ENCODE measurements at regions not wholly inside any gene's neighbourhood (a gene's known extent, or its start where the extent isn't known, plus 50 kb on each side); places are given as distances from the start of the nearest gene placed in this dataset.

DNA sequence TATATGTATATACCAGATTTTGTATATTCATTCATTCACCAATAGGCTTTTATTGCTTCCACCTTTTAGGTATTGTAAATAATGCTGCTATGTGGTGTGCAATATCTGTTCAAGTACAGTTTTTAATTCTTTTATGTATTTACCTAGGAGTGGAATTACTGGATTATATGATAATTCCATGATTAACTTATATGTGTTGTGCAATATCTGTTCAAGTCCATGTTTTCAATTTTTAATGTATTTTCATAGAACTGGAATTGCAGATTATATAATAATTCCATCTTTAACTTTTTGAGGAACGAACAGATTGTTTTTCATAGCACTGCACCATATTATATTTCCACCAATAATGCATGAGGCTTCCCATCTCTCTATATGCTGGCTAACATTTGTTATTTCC is 50.6 kb upstream of the L3MBTL4 start:
- Histone ChIP-seq H3K4me3 (ENCODE audit: low read length in 2 of 2) (no peak overlapping the region), H3K36me3 (ENCODE audit: insufficient read depth, low read length) (no peaks in the 10 kb centered on the region), H3K4me1 (ENCODE audit: insufficient read depth, low read length) (no peaks in the 10 kb centered on the region), H3K9me3 (ENCODE audit: control insufficient read depth in 1 of 2, low read length in 2 of 2) (no peaks in the 10 kb centered on the region), H3K27ac (ENCODE audit: low read depth, low read length) (no peak overlapping the region), H3K27me3 (ENCODE audit: insufficient read depth, low read length) (no peaks in the 10 kb centered on the region)
- Mint-ChIP-seq H3K9me3 (peaks cover 2 to 23% (median 10%) of the 10 kb centered on the region in 8 donors), H3K4me1 (no peaks in the 10 kb centered on the region), H3K4me3 (no peak overlapping the region), H3K36me3 (no peaks in the 10 kb centered on the region), H3K27me3 (no peaks in the 10 kb centered on the region), H3K27ac (no peak overlapping the region)
- no peak for DNase-seq
- intact Hi-C loops (cut with micrococcal nuclease), result no loop called here
- CTCF ChIA-PET (ENCODE audit: partially characterized antibody), result no interaction called here
- POLR2A ChIA-PET (ENCODE audit: partially characterized antibody), result no interaction called here

- no peak for DNase-seq
- H3K27ac Mint-ChIP-seq, result no peak overlapping the region
- H3K36me3 Mint-ChIP-seq, result no peaks in the 10 kb centered on the region
- CTCF ChIA-PET (ENCODE audit: partially characterized antibody), result no interaction called here
- no peaks in the 10 kb centered on the region for H3K27me3 Mint-ChIP-seq
- Histone ChIP-seq H3K4me1 (ENCODE audit: insufficient read depth, low read length) (no peaks in the 10 kb centered on the region), H3K4me3 (ENCODE audit: low read length in 2 of 2) (no peak overlapping the region), H3K27me3 (ENCODE audit: insufficient read depth, low read length) (no peaks in the 10 kb centered on the region), H3K36me3 (ENCODE audit: insufficient read depth, low read length) (no peaks in the 10 kb centered on the region), H3K9me3 (ENCODE audit: control insufficient read depth in 1 of 2, low read length in 2 of 2) (peaks cover 0 to 3% of the 10 kb centered on the region in 2 donors), H3K27ac (ENCODE audit: low read depth, low read length) (no peak overlapping the region)
- intact Hi-C loops (cut with micrococcal nuclease), result no loop called here
- POLR2A ChIA-PET (ENCODE audit: partially characterized antibody), result no interaction called here
- peaks cover 4 to 31% (median 16%) of the 10 kb centered on the region in 8 donors for H3K9me3 Mint-ChIP-seq
- H3K4me1 Mint-ChIP-seq, result no peaks in the 10 kb centered on the region
- no peak overlapping the region for H3K4me3 Mint-ChIP-seq
These were observed 61.5 kb upstream of the L3MBTL4 start for GRCh38 chr18:6476190-6476589.

DNA sequence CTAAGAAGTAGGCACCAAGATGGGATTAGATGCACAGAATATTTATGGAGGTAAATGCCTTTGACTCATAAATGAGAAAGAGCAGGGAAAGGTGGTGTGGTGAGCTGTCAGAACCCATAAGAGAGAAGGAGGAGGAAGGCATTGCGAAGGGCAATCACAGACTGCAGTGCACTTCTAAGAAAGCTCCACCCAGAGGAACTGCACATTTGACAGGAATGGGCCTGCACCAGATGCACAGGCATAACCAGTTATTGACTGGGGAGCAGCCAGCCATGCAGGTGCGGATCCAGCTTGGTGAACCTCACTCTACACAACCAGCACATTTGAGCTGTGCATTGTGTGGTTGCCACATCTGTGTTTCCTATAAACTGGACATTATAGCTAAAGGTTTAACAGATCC is 62.2 kb upstream of the L3MBTL4 start:
- intact Hi-C loops (cut with micrococcal nuclease), result no loop called here
- CTCF ChIA-PET (ENCODE audit: partially characterized antibody), result no interaction called here
- peaks cover 4 to 24% (median 12%) of the 10 kb centered on the region in 8 donors for H3K9me3 Mint-ChIP-seq
- no peaks in the 10 kb centered on the region for H3K36me3 ChIP-seq (ENCODE audit: insufficient read depth, low read length)
- POLR2A ChIA-PET (ENCODE audit: partially characterized antibody), result no interaction called here
- no peak overlapping the region for H3K27ac Mint-ChIP-seq
- no peaks in the 10 kb centered on the region for H3K4me1 Mint-ChIP-seq
- H3K4me3 Mint-ChIP-seq, result no peak overlapping the region
- no peak overlapping the region for H3K27ac ChIP-seq (ENCODE audit: low read depth, low read length)
- no peak overlapping the region for H3K4me3 ChIP-seq (ENCODE audit: low read length in 2 of 2)
- H3K27me3 ChIP-seq (ENCODE audit: insufficient read depth, low read length), result no peaks in the 10 kb centered on the region
- H3K27me3 Mint-ChIP-seq, result no peaks in the 10 kb centered on the region
- no peaks in the 10 kb centered on the region for H3K4me1 ChIP-seq (ENCODE audit: insufficient read depth, low read length)
- no peaks in the 10 kb centered on the region for H3K36me3 Mint-ChIP-seq
- DNase-seq, result no peak
- peaks cover 0 to 3% of the 10 kb centered on the region in 2 donors for H3K9me3 ChIP-seq (ENCODE audit: control insufficient read depth in 1 of 2, low read length in 2 of 2)

DNA sequence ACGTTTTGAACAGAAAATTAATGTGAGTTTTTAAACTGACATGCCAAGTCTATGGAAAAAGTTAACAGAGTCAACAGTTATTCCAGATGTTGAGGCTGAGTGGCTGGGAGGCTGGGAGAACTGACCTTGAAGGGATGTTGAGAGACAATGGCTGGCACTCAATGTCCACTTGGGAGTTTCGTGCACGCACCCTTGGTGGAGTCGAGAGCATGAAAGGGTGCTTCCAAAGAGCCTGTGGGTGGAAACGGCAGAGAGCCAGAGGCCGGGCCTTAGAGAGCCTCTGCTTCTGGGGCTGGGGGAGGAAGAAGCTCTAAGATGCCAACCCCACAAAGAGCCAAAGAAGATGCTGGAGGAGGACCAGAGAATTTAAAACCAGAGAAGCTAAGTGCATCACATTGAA is 63.4 kb upstream of the L3MBTL4 start:
- Mint-ChIP-seq H3K4me3 (no peak overlapping the region), H3K27ac (no peak overlapping the region), H3K9me3 (peaks cover 0 to 16% (median 12%) of the 10 kb centered on the region in 8 donors), H3K36me3 (no peaks in the 10 kb centered on the region), H3K27me3 (no peaks in the 10 kb centered on the region), H3K4me1 (no peaks in the 10 kb centered on the region)
- Histone ChIP-seq H3K36me3 (ENCODE audit: insufficient read depth, low read length) (no peaks in the 10 kb centered on the region), H3K4me3 (ENCODE audit: low read length in 2 of 2) (no peak overlapping the region), H3K4me1 (ENCODE audit: insufficient read depth, low read length) (no peaks in the 10 kb centered on the region), H3K27ac (ENCODE audit: low read depth, low read length) (no peak overlapping the region), H3K9me3 (ENCODE audit: control insufficient read depth in 1 of 2, low read length in 2 of 2) (peaks cover 0 to 2% of the 10 kb centered on the region in 2 donors), H3K27me3 (ENCODE audit: insufficient read depth, low read length) (no peaks in the 10 kb centered on the region)
- ChIA-PET CTCF (ENCODE audit: partially characterized antibody) (no interaction called here), POLR2A (ENCODE audit: partially characterized antibody) (no interaction called here)
- no peak for DNase-seq
- intact Hi-C loops (cut with micrococcal nuclease), result no loop called here

DNA sequence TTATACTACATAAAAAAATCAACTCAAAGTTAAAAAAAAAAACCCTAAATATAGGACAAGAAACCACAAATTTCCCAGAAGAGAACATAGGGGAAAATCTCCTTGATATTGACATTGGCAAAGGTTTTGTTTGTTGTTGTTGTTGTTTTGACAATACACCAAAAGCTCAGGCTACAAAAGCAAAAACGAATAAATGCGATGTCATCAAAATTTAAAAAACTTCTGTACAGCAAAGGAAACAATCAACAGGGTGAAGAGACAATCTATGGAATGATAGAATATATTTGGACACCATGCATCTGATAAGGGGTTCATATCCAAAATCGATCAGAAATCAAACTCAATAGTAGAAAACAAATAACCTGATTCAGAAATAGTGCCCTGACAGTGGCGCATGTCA is 65.0 kb upstream of the L3MBTL4 start:
- DNase-seq, result no peak
- H3K4me3 ChIP-seq (ENCODE audit: low read length in 2 of 2), result no peak overlapping the region
- Mint-ChIP-seq H3K36me3 (no peaks in the 10 kb centered on the region), H3K9me3 (peaks cover 0 to 15% (median 5%) of the 10 kb centered on the region in 8 donors), H3K4me3 (no peak overlapping the region), H3K4me1 (no peaks in the 10 kb centered on the region), H3K27ac (no peak overlapping the region), H3K27me3 (no peaks in the 10 kb centered on the region)
- H3K27me3 ChIP-seq (ENCODE audit: insufficient read depth, low read length), result no peaks in the 10 kb centered on the region
- ChIA-PET POLR2A (ENCODE audit: partially characterized antibody) (no interaction called here), CTCF (ENCODE audit: partially characterized antibody) (no interaction called here)
- H3K36me3 ChIP-seq (ENCODE audit: insufficient read depth, low read length), result no peaks in the 10 kb centered on the region
- no peak overlapping the region for H3K27ac ChIP-seq (ENCODE audit: low read depth, low read length)
- intact Hi-C loops (cut with micrococcal nuclease), result no loop called here
- no peaks in the 10 kb centered on the region for H3K9me3 ChIP-seq (ENCODE audit: control insufficient read depth in 1 of 2, low read length in 2 of 2)
- H3K4me1 ChIP-seq (ENCODE audit: insufficient read depth, low read length), result no peaks in the 10 kb centered on the region

- intact Hi-C loops (cut with micrococcal nuclease), result no loop called here
- no peaks in the 10 kb centered on the region for H3K9me3 ChIP-seq (ENCODE audit: control insufficient read depth in 1 of 2, low read length in 2 of 2)
- no peaks in the 10 kb centered on the region for H3K36me3 ChIP-seq (ENCODE audit: insufficient read depth, low read length)
- H3K27ac Mint-ChIP-seq, result no peak overlapping the region
- H3K27me3 Mint-ChIP-seq, result no peaks in the 10 kb centered on the region
- no peaks in the 10 kb centered on the region for H3K27me3 ChIP-seq (ENCODE audit: insufficient read depth, low read length)
- ChIA-PET POLR2A (ENCODE audit: partially characterized antibody) (no interaction called here), CTCF (ENCODE audit: partially characterized antibody) (no interaction called here)
- no peak overlapping the region for H3K27ac ChIP-seq (ENCODE audit: low read depth, low read length)
- no peak overlapping the region for H3K4me3 ChIP-seq (ENCODE audit: low read length in 2 of 2)
- H3K36me3 Mint-ChIP-seq, result no peaks in the 10 kb centered on the region
- H3K4me1 ChIP-seq (ENCODE audit: insufficient read depth, low read length), result no peaks in the 10 kb centered on the region
- no peak for DNase-seq
- no peaks in the 10 kb centered on the region for H3K4me1 Mint-ChIP-seq
- peaks cover 0 to 14% (median 3%) of the 10 kb centered on the region in 8 donors for H3K9me3 Mint-ChIP-seq
- no peak overlapping the region for H3K4me3 Mint-ChIP-seq
These were observed 67.7 kb upstream of the L3MBTL4 start for GRCh38 chr18:6482198-6482977.

DNA sequence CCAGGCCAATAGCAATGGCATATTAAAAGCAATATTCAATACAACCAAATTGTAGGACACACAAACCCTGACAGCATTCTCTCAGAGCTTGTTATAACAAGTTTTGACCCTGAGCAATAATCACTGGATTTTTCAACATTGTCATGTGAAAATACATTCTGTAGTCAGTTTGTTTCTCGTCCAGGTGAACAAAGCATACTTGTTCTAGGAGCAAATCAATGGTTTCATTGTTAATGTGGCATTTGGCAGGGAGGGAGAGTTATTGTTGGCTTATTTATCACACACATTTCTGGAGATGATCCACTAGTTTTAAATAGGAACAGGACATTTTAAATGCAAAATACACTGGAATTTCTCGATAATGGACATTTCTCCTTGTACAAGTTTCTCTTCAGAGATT is 69.9 kb upstream of the L3MBTL4 start:
- intact Hi-C loops (cut with micrococcal nuclease), result no loop called here
- Mint-ChIP-seq H3K27me3 (no peaks in the 10 kb centered on the region), H3K27ac (no peak overlapping the region), H3K9me3 (peaks cover 0 to 4% (median 1%) of the 10 kb centered on the region in 8 donors), H3K4me3 (no peak overlapping the region), H3K4me1 (no peaks in the 10 kb centered on the region), H3K36me3 (no peaks in the 10 kb centered on the region)
- Histone ChIP-seq H3K36me3 (ENCODE audit: insufficient read depth, low read length) (no peaks in the 10 kb centered on the region), H3K9me3 (ENCODE audit: control insufficient read depth in 1 of 2, low read length in 2 of 2) (no peaks in the 10 kb centered on the region), H3K4me3 (ENCODE audit: low read length in 2 of 2) (no peak overlapping the region), H3K27ac (ENCODE audit: low read depth, low read length) (no peak overlapping the region), H3K4me1 (ENCODE audit: insufficient read depth, low read length) (no peaks in the 10 kb centered on the region), H3K27me3 (ENCODE audit: insufficient read depth, low read length) (no peaks in the 10 kb centered on the region)
- ChIA-PET POLR2A (ENCODE audit: partially characterized antibody) (no interaction called here), CTCF (ENCODE audit: partially characterized antibody) (no interaction called here)
- DNase-seq, result no peak

DNA sequence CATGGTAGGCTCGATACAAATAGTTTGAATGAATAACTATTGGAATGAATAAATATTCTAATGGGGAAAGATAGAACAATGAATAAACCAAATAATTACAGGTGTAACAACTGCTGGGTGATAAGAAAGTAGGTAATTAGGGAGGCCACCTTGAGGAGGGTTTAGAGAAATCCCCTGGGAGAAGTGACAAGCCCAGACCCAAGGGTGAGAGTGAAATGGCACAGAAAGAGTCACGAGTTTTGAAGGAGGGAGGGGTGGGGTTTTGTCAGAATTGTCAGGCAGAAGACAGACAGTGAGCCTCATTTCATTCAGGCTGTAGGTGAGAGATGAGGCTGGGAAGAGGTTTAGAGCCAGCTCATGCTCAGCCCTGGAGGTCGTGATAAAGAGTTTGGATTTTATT is 71.6 kb upstream of the L3MBTL4 start:
- intact Hi-C loops (cut with micrococcal nuclease), result no loop called here
- Mint-ChIP-seq H3K36me3 (no peaks in the 10 kb centered on the region), H3K27me3 (no peaks in the 10 kb centered on the region), H3K4me1 (no peaks in the 10 kb centered on the region), H3K4me3 (no peak overlapping the region), H3K9me3 (peaks cover 0 to 3% (median under 1%) of the 10 kb centered on the region in 8 donors), H3K27ac (no peak overlapping the region)
- DNase-seq, result no peak
- Histone ChIP-seq H3K27ac (ENCODE audit: low read depth, low read length) (no peak overlapping the region), H3K4me1 (ENCODE audit: insufficient read depth, low read length) (no peaks in the 10 kb centered on the region), H3K9me3 (ENCODE audit: control insufficient read depth in 1 of 2, low read length in 2 of 2) (no peaks in the 10 kb centered on the region), H3K36me3 (ENCODE audit: insufficient read depth, low read length) (no peaks in the 10 kb centered on the region), H3K27me3 (ENCODE audit: insufficient read depth, low read length) (no peaks in the 10 kb centered on the region), H3K4me3 (ENCODE audit: low read length in 2 of 2) (no peak overlapping the region)
- CTCF ChIA-PET (ENCODE audit: partially characterized antibody), result no interaction called here
- POLR2A ChIA-PET (ENCODE audit: partially characterized antibody), result no interaction called here
